Astrocyte (in vitro differentiated cells and primary cell): ENCODE measurements at regions not wholly inside any gene's neighbourhood (a gene's known extent, or its start where the extent isn't known, plus 50 kb on each side); places are given as distances from the start of the nearest gene placed in this dataset.

ENCODE experiments used
- CTCF ChIP-seq: IDR thresholded peaks from 2 replicates; pipeline ENCODE4 v1.5.1; 2011; ENCODE audit warnings: low read depth, mild to moderate bottlenecking, inconsistent platforms, low read length, moderate library complexity; ENCODE audit not compliant: insufficient read depth
- EZH2 ChIP-seq: IDR thresholded peaks from 2 replicates; pipeline ENCODE4 v1.6.1; 2012; ENCODE audit warnings: mild to moderate bottlenecking, low read length, inconsistent platforms; ENCODE audit not compliant: insufficient read depth

DNA sequence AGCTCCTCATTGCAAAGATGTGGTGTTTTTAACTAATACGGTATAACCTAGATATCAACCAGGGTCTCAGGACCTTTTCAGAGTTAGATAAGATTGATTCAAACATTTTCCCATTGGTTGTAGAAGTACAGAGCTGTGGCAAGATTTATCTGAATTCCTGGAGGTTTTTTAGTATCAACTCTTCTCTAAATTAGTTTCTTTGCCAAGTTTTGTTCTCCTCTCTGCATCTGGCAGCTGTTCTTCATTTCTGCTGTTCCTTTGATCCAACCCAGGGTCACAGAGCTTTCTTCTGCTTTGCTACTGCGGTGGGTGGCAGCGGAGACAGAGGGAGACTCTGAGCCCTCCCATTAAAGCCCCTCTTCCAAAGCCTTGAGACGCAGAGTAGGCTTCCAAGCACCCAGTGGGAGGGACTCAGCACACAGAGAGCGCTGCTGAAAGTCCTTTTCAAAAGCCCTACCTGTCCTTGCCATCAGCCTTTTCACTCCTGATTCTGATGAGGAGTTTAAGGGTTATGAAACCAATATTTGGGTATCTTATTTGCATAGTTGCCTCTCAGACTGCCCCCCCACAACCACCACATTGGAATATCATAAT lies 146.3 kb upstream of the EEPD1 start:
- no peak for TF ChIP-seq CTCF
- no peak for TF ChIP-seq EZH2
